DOHH2 (cell line): ENCODE measurements at regions not wholly inside any gene's neighbourhood (a gene's known extent, or its start where the extent isn't known, plus 50 kb on each side); places are given as distances from the start of the nearest gene placed in this dataset.

ENCODE experiments used
- CTCF ChIP-seq: fragments of 200-600 bp; sonication (generic); IDR thresholded peaks from one replicate; pipeline ENCODE4 v1.5.1; 2014; ENCODE audit warnings: antibody characterized with exemption, mild to moderate bottlenecking, low read depth, low read length; ENCODE audit not compliant: poor library complexity, severe bottlenecking
- EZH2phosphoT487 ChIP-seq: fragments of 200-600 bp; sonication (generic); IDR thresholded peaks from 2 replicates; pipeline ENCODE4 v1.6.1; 2017; ENCODE audit warnings: borderline replicate concordance, mild to moderate bottlenecking, antibody characterized with exemption, low read length, moderate library complexity, mixed read lengths

GRCh38 chr12:108418164-108418890 lies 79.2 kb upstream of the CMKLR1 start:
- no peak for TF ChIP-seq CTCF
- no peak for TF ChIP-seq EZH2phosphoT487
